A549 (cell line): ENCODE measurements at regions not wholly inside any gene's neighbourhood (a gene's known extent, or its start where the extent isn't known, plus 50 kb on each side); places are given as distances from the start of the nearest gene placed in this dataset.

Experiments
- CEBPB ChIP-seq, 2 experiments: fragments of >200 bp in 1 of 2; sonication (Bioruptor Twin) in 1 of 2; formaldehyde crosslinking in 1 of 2; IDR thresholded peaks; 2 replicates each; pipeline ENCODE4 v1.6.1; 2012 to 2016
- CTCF ChIP-seq: fragments of >200 bp; sonication (Bioruptor Twin); formaldehyde crosslinking; IDR thresholded peaks from 3 replicates; pipeline ENCODE4 v1.5.1; 2016
- ELK1 ChIP-seq: fragments of 150-350 bp; IDR thresholded peaks from 2 replicates; pipeline ENCODE4 v1.6.1; 2014; ENCODE audit warnings: low read depth, mild to moderate bottlenecking, low read length
- EP300 ChIP-seq, 2 experiments: fragments of >200 bp; sonication (Bioruptor Twin); formaldehyde crosslinking; IDR thresholded peaks; 2 replicates in 1 of 2; 3 replicates in 1 of 2; pipeline ENCODE4 v1.6.1; 2016 to 2017
- FOSL2 ChIP-seq, 2 experiments: fragments of 450-650 bp in 1 of 2; fragments of >200 bp in 1 of 2; sonication (Bioruptor Twin) in 1 of 2; formaldehyde crosslinking; IDR thresholded peaks; 2 replicates each; pipeline versions ENCODE4 v1.5.0 to v1.6.1; 2016 to 2020; ENCODE audit warnings: mild to moderate bottlenecking in 1 of 2, moderate library complexity in 1 of 2
- MYC ChIP-seq: IDR thresholded peaks from 2 replicates; pipeline ENCODE4 v1.6.1; 2012; ENCODE audit warnings: mild to moderate bottlenecking, inconsistent platforms, low read length, improper control_type of control experiment, borderline replicate concordance
- RFX5 ChIP-seq: fragments of 450-650 bp; IDR thresholded peaks from 2 replicates; pipeline ENCODE4 v1.7.1; 2014; ENCODE audit warnings: antibody characterized with exemption, mild to moderate bottlenecking, moderate library complexity

GRCh38 chr13:80239116-80239515 is 101.8 kb downstream of the SPRY2 start:
- no peak for TF ChIP-seq ELK1
- TF ChIP-seq CTCF: no peak
- no peak for TF ChIP-seq CEBPB (IDR thresholded peaks at IDR 0.05)
- TF ChIP-seq EP300 (IDR thresholded peaks at IDR 0.05): no peak
- no peak for TF ChIP-seq FOSL2 (IDR thresholded peaks at IDR 0.05)
- TF ChIP-seq FOSL2 (CRISPR knock-in tag; IDR thresholded peaks at IDR 0.05): no peak
- no peak for TF ChIP-seq MYC
- no peak for TF ChIP-seq RFX5
